Left renal pelvis (tissue), 4 donors: ENCODE measurements at regions not wholly inside any gene's neighbourhood (a gene's known extent, or its start where the extent isn't known, plus 50 kb on each side); places are given as distances from the start of the nearest gene placed in this dataset.
A peak's percentile ranks its signal among the peaks of the same experiment; 100 is the strongest.
"Not testable (repeated sequence)": the region's sequence is repeated elsewhere in the genome, so short reads cannot be mapped to it uniquely, and the experiment has no call there.

Experiments
- DNase-seq, 4 donors: peaks; one replicate each; pipeline ENCODE4 v3.0.0-alpha.2; 2013; ENCODE audit warnings: low read depth in 4 of 4, low spot score in 3 of 4

DNA sequence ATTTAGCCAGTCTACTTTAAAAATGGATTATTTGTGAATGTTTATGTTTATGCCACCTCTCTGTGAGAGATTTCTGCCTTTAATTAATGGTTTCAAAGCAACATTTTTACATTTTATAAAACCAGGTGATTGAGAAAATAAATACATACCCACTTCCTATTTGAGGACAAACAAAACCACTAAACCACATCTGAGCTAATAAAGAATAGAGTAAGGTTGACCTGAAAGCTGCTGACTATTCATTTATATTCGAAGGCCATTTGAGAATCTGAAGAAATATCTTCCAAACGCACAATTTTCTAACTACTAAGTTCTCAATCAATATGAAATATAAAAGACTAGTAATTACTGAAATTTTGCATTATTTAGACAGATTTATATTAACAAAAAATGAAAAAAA is 705.1 kb downstream of the XPNPEP1 start:
- no peak for DNase-seq

DNA sequence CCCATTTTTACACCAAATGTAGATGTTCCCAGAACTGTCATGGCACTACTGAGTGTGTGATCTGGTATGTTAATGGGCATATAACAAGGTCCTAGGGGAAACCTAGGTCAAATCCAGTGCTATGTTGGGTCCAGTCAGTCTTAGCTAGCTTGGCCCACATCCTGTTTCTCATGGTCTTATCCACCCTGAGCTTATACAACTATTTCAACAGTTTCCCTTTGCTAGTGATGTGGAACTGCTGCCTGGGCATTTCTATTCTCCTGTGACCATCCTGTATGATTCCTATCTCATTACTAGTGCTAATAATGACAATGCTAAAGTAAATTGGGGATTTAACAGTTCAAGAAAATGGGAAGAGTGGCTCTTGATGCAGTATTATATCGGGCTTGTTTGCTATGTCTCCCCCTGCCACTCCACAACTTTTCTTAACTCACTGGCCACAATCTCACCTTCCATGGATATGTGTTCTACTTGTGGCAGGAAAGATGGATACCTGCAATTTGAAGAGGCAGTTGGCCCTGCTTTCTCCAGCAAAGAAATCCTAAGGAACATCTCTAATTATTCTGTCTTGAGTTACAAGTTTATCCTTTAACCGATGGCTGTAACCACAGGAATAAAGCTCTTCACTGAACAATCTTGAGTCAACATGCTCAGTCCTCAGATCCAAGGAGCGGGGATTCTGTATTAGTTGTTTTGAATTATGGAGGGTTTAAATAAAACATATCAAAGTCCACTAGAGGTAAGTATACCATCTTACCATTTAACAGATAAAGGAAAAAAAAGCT is 707.8 kb downstream of the XPNPEP1 start:
- no peak for DNase-seq

DNA sequence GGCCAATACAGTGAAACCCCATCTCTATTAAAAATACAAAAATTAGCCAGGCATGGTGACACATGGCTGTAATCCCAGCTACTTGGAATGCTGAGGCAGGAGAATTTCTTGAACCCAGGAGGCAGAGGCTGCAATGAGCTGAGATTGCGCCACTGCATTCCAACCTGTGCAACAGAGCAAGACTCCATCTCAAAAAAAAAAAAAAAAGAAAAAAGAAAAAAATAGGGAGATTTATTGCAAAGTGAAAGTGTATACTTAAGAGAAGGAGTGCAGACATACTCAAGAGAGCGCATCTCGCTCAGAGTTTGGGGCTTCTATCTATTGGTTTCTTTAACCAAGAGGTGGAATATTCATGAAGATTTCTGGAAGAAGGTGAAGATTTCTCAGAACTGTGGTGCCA is 708.4 kb downstream of the XPNPEP1 start:
- DNase-seq = not testable (repeated sequence)

DNA sequence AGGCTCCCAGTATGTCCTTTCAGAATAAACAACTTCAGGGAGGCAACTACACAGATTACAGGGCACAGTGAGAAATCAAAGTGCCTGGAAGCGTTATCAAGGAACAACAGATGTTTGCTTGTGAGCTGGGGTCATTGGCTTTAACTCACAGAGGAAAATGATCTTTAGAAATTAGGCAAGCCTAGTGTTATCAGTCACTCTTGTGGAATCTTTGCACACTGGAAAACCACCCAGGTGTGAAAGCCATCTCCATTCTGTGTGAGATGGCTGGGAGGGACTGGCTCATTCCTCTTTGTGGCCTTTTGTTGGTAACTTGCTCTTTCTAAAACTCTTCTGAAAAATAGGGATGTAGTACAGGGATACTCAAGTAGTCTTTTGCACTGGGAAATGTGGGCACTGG is 716.0 kb downstream of the XPNPEP1 start:
- no peak for DNase-seq

DNA sequence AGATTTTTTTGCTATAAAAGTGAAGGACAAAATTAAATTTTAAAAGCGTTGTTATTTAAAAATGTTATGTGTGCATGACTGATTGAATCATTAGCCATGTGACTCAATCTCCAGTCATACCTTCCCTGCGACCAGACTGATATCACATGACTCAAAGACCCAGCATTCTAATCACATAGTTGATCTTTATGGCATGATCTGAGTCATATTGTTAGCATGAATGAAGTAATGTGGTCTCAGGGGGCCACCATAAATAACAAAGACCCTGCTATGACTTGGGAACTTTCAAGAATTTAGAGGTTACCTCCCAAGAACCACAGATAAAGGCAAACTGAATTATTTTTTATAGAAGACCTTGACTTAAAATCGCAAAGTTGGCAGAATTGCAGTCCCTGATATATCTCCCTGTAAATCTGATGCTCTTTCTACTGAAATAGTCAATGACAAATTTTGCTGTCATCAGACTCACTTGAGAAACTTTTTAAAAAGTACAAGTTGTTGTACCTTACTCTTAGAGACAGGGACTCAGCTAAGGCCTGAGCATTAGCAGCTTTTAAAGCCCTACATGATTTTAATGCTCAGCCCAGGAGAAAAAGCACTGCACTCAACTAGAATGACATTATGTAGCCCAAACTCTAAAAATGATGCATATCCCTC is 717.3 kb downstream of the XPNPEP1 start:
- no peak for DNase-seq

DNA sequence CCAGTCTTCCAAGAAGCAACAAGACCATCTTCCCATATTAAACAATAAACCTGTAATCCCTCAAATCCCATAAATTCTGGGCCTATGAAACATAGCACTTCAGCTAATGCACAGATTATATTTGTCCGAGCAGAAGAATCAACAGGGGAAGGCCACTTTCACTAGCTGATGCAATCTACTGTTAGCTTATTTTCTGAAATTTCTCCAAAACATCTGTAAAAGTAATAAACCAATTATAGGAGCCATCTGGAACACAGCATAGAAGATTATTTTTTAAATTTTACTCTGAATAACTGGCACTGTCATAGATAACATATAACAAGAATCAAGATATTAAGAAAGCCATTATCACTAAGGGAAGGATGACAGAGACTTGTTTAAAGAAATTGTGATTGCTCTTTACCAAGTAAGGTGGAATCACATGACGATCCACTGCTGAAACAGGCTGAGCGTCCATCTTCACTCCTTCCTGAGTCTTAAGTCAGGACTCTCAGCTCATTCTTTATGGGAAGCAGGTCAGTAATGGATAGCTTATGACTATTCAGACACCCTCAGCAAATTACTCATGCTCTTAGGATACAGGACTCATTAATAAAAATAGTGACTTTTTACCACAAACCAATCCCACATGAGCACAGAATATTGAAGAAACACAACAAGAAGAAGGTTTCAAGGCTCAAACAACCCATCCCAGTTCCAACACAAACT is 719.5 kb downstream of the XPNPEP1 start:
- no peak for DNase-seq

DNA sequence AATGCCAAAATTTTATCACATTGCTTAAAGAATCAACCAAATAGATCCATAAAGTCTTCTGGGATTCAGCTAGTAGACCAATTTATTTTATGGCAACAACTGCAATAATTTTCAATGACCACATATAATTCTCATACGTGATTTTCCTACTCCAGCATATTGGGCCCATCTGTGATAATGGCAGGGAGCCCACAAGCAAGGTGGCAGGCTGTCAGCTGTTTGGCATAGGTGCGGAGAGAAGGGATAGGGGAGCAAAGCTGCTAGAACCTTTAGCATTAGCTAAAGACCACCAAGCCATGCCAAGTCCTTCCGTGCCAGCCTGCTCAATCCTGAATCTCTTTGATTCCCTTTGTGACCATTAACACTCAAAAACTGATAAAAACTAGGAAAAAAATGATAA is 721.2 kb downstream of the XPNPEP1 start:
- DNase-seq = no peak

DNA sequence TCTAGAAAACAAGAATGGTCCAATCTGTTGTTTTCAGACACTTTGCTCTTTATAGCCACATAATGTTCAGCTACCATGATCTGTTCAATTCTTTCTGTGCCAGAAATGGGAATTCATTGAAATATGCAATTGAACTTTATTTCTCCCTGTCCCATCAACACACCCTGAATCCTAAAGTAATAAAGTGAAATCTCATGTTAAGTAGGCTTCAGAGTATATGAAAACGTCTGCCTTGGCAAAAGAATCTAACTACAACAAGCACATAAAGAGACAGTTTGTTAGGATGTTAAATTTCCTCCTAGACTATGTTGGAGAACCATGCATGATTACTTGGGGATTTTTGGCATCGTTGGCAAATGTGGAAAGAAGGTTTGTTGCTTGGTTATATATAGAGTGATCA is 722.7 kb downstream of the XPNPEP1 start:
- DNase-seq = no peak

DNA sequence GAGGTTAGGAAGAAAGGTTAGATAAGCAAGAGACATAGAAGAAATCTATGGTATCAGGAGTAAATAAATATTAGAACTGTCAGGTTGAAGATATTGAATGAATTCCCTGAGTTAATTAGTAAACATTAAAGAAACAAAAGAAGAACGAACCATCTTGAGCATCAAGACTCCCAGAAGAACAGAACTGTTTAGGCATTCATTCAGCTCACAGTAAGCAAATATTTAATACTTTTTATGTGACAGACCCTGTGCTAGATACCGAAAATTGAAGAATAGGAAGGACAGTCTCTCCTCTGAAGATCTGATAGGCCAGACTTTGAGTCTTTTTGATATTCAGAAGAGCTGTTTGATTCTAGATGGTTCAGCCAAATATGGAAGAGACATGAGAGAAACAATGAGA is 731.5 kb downstream of the XPNPEP1 start:
- DNase-seq = no peak

DNA sequence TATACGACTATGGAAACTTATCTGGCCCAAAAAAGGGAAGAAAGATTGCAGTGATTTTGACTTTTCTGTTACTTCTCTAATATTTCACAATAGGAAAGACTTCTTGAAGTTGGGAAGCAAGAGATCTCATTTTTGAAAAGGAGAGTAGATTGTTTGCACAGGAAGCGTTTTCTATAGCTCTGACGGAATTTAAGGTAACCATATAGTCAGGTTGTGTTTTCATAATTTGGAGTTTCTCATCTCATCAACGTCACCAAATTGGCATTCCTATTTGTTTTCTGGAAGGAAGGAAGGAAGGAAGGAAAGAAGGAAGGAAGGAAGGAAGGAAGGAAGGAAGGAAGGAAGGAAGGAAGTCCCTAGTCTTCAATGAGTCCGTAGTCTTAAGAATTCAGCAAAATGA is 732.0 kb downstream of the XPNPEP1 start:
- no peak for DNase-seq

DNA sequence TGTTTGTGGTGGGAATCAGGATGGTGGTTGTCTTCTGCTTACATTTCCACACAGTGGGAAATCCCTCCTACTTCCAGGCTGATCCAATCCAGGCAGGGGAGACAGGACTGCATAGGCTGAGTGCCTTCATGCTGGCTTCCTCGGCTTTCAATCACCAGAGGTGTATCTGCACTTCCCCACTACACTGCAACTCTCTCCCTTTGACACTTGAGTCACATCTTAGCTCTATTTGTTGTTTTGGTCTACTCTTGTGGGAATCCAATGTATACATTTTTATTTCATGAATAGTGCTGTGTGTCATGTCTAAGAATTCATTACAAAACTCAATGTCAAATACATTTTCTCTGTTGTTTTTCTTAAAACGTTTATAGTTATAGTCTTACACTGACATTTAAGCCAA is 735.6 kb downstream of the XPNPEP1 start:
- DNase-seq = no peak

DNA sequence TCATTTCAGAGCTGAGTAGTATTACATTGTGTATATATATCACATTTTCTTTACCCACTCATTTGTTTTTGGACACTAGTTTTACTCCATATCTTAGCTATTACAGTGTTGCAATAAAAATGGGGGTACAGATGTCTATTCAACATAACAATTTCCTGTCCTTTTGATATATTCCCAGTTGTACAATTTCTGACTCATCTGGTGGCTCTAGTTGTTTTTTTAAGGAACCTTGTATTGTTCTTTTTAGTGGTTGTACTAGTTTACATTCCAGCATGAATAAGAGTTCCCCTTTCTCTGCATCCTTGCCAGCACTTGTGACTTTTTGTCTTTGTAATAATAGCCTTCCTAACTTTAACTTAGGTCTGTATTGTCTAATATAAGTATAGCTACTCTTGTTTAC is 739.9 kb downstream of the XPNPEP1 start:
- no peak for DNase-seq

DNA sequence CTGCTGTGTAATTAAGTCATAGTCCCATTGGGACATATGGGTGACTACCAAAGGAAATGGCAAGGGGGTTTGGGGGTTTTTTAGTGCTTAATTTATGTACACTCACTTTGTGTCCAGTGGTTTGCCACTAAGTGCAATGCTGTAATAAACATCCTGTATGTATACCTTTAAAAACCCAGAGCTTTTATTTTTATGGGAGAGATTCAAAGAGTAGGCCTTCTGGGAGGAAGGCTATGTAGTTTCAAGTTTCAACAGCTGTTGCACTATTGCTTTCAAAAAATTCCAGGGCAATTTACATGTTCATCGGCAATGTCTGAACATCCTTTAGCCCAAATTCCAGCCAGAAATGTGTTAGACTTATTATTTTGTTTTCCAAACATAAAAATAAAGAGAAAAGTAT is 744.7 kb downstream of the XPNPEP1 start:
- DNase-seq = no peak

DNA sequence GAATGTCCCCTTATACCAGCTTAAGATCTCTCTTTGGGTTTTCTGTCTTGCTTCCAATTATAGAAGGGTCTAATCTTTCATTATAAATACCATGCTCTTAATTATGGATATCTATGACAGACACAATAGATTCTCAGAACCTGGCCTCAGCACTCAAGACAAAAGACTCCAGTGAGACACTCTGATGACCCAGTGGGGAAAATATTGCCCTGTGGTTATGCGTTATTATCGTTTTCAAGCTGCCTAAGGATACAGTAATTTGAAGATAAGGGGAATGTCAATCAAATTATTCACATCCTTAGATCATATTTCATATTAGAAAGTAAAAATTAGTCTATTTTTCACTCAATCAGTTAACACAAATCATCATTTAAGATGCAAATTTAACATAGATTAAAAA is 748.8 kb downstream of the XPNPEP1 start:
- DNase-seq = no peak

DNA sequence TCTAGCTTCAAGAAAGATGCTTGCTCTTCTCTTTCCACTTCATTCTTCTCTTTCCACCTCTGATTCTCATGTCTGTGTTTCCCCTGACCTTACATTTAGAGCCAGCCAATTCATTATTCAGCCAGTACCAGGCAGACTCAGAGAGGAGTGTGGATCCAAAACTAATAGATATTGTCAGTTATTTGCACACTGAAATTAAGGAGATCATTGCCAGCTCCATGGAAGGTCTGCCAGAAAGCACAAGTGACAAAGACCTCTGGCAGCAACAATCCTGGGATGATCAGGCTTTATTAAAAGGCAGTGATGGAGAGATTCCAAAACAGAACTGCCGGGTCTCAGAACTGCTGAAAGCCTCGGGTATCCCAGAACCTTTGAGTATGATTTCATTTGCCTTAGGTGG is 749.4 kb downstream of the XPNPEP1 start:
- DNase-seq = no peak

DNA sequence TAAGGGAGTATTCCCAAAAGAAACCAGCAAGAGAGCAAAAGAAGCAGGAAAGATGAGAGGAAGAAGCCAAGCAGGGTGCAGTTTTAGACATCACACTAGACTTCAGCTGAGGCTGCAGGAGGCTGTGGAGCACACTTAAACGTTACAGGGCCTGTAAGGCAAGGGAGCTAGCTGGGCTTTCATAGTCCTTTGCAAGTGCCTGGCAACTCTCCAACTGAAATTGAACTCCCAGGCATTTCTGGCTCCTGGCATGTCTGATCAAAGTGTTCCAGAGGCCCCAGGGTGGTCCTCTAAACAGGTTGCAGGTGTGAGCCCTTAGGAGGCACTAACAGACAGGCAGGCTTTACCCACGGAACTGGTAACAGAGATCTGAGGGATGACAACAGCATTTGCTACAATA is 750.2 kb downstream of the XPNPEP1 start:
- peak in 1 of 4 donors; percentile 15 for DNase-seq

DNA sequence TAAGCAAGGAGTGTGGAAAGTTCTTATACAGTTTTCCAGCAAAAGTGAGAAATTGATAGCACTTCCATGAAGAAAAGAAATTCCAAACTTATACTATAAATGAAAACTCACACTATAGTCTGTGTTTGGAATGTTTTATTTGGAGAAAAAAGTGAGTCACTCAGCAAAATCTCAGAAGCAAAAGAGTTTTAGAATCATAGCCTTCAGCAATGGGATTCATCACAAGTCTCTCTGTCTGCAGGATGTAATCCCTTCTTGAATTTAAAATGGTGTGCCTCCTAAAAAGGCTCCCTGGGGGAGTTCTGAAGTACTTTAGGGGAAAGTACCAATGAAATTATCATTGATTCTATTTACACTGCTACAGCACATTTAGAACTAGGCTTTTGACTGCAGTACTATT is 756.4 kb downstream of the XPNPEP1 start:
- no peak for DNase-seq

DNA sequence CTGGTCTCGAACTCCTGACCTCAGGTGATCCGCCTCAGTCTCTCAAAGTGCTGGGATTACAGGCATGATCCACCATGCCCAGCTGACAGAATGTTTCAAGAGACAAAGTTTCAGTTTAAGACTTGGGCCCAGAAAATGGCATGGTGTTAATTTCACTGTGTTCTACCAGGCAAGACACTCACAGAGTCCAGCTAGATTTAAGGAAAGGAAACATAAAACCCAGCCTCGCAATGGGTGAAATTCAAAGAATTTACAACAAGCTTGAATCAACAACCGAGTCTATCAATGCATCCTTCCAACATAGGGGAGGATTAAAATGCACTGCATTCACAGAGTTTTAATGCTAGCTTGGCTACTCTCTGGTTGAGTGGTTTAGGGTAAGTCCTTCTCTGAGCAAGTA is 764.0 kb downstream of the XPNPEP1 start:
- peak in 1 of 4 donors; percentile 11 for DNase-seq

DNA sequence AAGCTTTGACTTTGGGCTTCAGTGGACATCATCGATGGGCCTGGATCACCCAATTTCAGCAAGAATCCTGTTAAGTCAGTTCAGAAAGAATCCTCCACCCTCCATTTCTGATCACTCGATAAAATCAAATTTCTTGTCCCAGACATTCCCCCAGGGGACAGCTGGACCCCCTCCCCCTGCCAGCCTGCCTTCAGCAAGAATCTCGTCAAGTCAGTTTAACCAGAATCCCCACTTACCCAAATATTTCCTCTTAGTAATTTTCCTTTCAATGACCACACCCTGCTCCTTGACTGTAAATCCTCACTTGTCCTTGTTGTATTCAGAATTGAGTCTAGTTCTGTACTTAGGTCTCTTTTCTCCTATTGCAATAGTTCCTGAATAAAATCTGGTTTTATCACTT is 766.9 kb downstream of the XPNPEP1 start:
- no peak for DNase-seq

DNA sequence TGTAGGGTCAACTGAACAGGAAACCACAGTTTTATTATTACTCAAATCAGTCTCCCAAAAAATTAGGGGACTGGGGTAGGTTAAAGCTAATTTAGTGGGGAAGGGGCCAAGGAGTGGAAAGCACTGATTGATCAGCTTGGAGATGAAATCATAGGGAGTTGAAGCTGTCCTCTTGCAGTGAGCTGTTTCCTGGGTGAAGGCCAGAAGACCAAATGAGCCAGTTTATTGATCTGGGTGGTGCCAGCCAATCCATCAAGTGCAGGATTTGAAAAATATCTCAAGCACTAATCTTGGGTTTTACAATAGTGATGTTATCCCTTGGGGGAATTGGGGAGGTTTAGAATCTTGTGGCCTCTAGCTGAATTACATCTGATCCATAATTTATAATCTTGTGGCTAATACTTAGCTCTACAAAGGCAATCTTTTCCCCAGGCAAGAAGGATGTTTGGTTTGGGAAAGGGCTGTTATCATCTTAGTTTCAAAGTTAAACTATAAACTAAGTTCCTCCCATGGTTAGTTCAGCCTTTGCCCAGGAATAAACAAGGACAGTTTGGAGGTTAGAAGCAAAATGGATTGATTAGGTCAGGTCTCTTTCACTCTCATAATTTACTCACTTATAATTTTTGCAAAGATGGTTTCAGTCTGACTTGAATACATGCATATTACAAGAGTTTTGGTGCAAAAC is 773.5 kb downstream of the XPNPEP1 start:
- DNase-seq = no peak

DNA sequence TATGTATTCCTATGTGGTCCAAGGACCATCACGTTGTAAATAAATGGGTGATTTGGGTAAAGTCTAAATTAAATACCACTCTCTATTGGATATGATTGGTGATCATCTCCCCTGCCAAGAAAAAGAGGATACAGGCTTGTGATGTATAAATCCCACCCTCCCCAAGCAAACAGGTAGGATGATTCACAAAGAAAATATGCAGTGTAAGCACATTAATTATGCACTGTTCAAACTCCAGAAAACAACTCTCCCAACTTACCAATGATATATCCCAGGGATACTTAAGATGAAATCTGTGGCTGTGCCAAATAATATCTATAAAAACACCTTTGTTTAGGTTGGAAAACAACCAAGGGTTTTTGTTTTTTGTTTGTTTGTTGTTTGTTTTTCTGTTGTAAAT is 795.9 kb downstream of the XPNPEP1 start:
- no peak for DNase-seq
